Memory B cell (primary cell): ENCODE measurements at regions not wholly inside any gene's neighbourhood (a gene's known extent, or its start where the extent isn't known, plus 50 kb on each side); places are given as distances from the start of the nearest gene placed in this dataset.

Experiments used
- ATAC-seq: fragments of 150-1000 bp; cut with Tn5 transposase; 2 replicates; pipeline ENCODE4 v1.10.0; 2021; ENCODE audit warnings: low read depth, mild to moderate bottlenecking, moderate library complexity
- DNase-seq, 2 donors: peaks; one replicate each; pipeline ENCODE4 v3.0.0; 2022; ENCODE audit warnings: low spot score in 2 of 2
- H3K27ac Mint-ChIP-seq: one replicate; pipeline ENCODE4 v1.8.0; 2022; ENCODE audit warnings: mild to moderate bottlenecking, moderate library complexity, mixed read lengths
- H3K27me3 Mint-ChIP-seq: one replicate; pipeline ENCODE4 v1.8.0; 2022; ENCODE audit warnings: mixed read lengths
- H3K36me3 Mint-ChIP-seq: one replicate; pipeline ENCODE4 v1.8.0; 2022; ENCODE audit warnings: mild to moderate bottlenecking, mixed read lengths
- H3K4me1 Mint-ChIP-seq: one replicate; pipeline ENCODE4 v1.8.0; 2022; ENCODE audit warnings: mixed read lengths
- H3K4me3 Mint-ChIP-seq: one replicate; pipeline ENCODE4 v1.8.0; 2022; ENCODE audit warnings: mild to moderate bottlenecking, moderate library complexity, mixed read lengths
- H3K9me3 Mint-ChIP-seq: one replicate; pipeline ENCODE4 v1.8.0; 2022; ENCODE audit warnings: mixed read lengths

DNA sequence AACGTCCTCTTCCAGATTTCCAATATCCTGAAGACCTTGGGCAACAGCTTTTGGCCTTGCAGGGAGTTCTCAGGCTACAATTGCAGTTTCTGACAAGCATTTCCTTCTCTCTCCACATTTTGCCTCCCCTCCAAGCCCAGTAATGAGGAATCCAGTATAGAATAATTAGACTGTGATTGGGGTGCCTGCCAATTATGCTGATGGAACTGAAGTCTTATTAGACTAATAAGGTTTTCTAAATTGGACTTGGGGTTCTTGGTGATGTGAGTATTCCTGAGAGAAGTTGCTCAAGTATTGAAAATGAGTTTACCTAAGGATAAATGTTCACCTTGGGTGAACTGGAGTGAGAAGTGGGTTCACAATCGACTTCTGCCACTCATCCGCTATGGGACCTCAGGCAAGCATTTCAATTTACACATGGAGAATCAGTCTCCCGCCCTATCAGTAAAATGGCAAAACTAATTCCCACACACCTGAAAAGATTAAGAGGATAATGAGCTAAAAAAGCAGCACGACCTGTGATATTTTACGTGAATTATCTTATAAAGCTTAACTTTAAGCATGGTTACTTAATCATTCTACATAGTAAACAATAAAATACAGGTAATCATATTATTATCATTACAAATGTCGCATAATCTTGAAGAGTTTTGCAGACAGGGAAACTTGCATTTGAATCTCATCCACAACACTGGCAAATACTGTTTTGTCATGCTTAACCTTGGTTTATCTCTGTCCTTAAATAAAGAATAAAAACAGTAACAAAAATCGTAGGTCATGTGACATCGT is 628.0 kb downstream of the TMEM114 start:
- Mint-ChIP-seq H3K27me3 (peaks cover 1% of the 10 kb centered on the region), H3K27ac (no peak overlapping the region), H3K9me3 (peaks cover 4% of the 10 kb centered on the region), H3K36me3 (no peaks in the 10 kb centered on the region), H3K4me1 (peaks cover under 1% of the 10 kb centered on the region), H3K4me3 (no peak overlapping the region)
- ATAC-seq (no peak), DNase-seq (no peak)

DNA sequence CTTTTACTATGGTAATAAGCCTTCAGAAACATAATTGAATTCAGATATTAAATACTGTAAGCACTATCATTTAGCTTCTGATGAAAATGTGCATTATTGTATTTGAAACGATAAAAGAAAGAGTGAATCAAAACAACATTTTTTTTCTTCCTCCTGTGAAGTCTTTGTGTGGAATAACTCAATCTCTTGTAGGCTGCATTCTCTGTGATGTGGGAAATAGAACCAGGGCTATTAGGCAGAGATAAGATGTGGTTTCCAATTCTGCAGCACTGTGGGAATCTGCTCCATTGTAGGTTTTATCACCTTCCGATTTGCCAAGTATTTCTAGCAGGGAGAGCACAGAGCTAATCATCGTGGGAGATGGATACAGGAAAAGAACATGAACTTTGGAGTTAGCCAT is 624.5 kb downstream of the RBFOX1 start:
- Mint-ChIP-seq H3K27ac (no peak overlapping the region), H3K27me3 (peaks cover 3% of the 10 kb centered on the region), H3K4me3 (no peak overlapping the region), H3K36me3 (no peaks in the 10 kb centered on the region), H3K4me1 (peaks cover 3% of the 10 kb centered on the region), H3K9me3 (peaks cover 9% of the 10 kb centered on the region)
- no peak for DNase-seq
- no peak for ATAC-seq

DNA sequence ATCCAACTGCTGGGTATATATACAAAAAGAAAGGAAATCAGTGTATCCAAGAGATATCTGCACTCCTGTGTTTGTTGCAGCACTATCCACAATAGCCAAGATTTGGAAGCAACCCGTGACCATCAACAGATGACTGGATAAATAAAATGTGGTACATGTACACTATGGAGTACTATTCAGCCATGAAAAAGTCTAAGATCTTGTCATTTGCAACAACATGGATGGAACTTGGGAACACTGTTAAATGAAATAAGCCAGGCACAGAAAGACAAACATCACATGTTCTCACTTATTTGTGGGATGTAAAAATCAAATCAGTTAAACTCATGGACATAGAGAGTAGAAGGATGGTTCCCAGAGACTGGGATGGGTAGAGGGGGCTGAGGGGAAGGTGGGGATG is 620.7 kb downstream of the RBFOX1 start:
- Mint-ChIP-seq H3K4me1 (peaks cover 3% of the 10 kb centered on the region), H3K9me3 (peaks cover 9% of the 10 kb centered on the region), H3K36me3 (no peaks in the 10 kb centered on the region), H3K27ac (no peak overlapping the region), H3K4me3 (no peak overlapping the region), H3K27me3 (peaks cover 3% of the 10 kb centered on the region)
- ATAC-seq (no peak), DNase-seq (no peak)

DNA sequence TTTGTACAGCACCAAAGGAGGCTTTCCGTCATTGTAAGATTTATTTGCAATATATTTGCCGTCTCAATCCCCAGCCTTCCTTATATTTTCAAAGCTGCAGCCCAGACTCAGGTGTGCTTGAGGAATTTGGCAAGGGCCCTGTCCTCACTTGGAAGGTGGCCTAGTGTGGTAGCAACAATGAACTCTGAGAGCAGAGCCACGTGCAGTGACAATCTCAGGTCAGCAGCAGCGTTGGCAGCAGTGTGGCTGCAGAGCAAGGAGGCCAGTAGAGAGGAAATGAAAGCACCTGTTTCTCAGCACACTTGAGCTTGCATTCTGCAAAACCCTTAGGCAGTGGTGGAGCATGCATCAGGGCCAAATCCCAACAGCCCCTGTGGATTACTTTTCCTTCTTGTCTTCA is 613.5 kb downstream of the RBFOX1 start:
- no peaks in the 10 kb centered on the region for H3K4me1 Mint-ChIP-seq
- H3K9me3 Mint-ChIP-seq: peaks cover 8% of the 10 kb centered on the region
- H3K27me3 Mint-ChIP-seq: no peaks in the 10 kb centered on the region
- no peak for DNase-seq
- H3K4me3 Mint-ChIP-seq: no peak overlapping the region
- no peak overlapping the region for H3K27ac Mint-ChIP-seq
- no peak for ATAC-seq
- no peaks in the 10 kb centered on the region for H3K36me3 Mint-ChIP-seq

DNA sequence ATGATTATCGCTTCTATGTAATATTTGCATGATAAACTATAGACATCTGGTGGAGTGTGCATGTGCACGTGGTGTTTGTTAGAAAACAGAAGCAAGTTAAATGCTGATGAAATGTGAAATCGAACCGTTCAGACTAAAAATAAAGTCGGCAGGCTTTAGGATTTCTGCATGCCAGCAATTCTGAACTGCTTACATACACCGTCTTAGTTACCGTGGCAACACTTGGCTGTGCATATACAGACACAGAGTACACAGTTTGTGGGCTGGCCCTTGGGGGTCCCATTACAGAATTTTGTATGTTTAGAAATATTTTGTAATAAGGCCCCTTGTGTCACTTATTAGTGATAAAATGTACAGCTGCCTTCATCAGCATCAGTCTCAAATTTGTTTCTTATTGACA is 605.5 kb downstream of the RBFOX1 start:
- DNase-seq (no peak), ATAC-seq (no peak)
- no peaks in the 10 kb centered on the region for H3K4me1 Mint-ChIP-seq
- H3K36me3 Mint-ChIP-seq: no peaks in the 10 kb centered on the region
- H3K27me3 Mint-ChIP-seq: no peaks in the 10 kb centered on the region
- H3K27ac Mint-ChIP-seq: no peak overlapping the region
- H3K9me3 Mint-ChIP-seq: peaks cover 11% of the 10 kb centered on the region
- H3K4me3 Mint-ChIP-seq: no peak overlapping the region

DNA sequence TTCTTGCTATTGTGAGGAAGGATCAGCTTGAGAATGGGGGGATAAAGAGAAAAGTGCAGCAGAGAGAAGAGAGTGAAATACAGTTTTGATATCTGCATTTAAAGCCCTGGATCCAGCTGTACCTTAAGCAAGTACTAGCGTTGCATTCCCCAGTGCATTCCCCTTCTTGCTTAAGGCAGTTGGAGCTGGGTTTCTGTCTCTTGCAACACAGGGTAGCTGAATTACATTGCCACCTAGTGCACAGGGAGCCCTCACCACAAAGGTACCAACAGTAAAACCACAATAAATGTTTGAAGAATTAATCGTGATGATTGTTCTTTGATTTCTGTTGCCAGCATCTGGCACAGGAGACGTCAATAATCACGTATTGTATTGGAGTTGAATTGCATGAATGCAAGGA is 588.7 kb downstream of the RBFOX1 start:
- ATAC-seq (no peak), DNase-seq (no peak)
- no peaks in the 10 kb centered on the region for H3K4me1 Mint-ChIP-seq
- H3K4me3 Mint-ChIP-seq: no peak overlapping the region
- H3K27me3 Mint-ChIP-seq: no peaks in the 10 kb centered on the region
- H3K36me3 Mint-ChIP-seq: no peaks in the 10 kb centered on the region
- H3K9me3 Mint-ChIP-seq: peaks cover 7% of the 10 kb centered on the region
- no peak overlapping the region for H3K27ac Mint-ChIP-seq

DNA sequence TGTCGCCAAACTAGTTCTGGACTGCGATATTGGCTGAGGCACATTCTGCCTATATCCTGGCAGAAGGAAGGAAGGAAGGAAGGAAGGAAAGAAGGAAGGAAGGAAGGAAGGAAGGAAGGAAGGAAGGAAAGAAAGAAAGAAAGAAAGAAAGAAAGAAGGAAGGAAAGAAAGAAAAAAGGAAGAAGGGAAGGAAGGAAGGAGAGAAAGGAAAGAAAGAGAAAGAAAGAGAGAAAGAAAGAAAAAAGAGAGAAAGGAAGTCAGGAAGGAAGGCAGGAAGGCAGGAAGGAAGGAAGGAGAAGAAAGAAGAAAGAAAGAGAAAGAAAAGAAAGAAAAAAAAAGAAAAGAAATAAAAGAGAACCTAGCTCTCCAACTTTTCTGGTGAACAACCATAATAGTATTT is 587.1 kb downstream of the RBFOX1 start:
- H3K4me3 Mint-ChIP-seq: no peak overlapping the region
- H3K27me3 Mint-ChIP-seq: no peaks in the 10 kb centered on the region
- no peak for ATAC-seq
- peaks cover 7% of the 10 kb centered on the region for H3K9me3 Mint-ChIP-seq
- no peaks in the 10 kb centered on the region for H3K4me1 Mint-ChIP-seq
- DNase-seq: no peak
- H3K27ac Mint-ChIP-seq: no peak overlapping the region
- H3K36me3 Mint-ChIP-seq: no peaks in the 10 kb centered on the region

DNA sequence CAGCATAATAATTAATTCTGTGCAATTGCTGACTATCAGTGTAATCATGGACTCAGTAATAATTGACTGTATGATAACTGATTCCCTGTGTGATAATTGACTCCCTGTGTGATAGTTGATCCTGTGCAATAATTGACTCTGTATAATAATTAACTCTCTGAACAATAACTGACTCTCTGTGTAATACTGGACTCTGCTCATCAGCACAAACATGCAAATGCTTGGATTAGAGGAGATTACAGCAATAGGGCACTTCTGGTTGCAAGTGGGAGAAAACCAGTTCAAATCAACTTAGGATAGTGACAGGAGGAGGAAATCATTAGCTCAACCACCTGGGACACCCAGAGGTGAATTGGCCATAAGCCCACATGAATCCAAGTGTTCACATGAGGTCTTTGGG is 582.1 kb downstream of the RBFOX1 start:
- no peak for DNase-seq
- ATAC-seq: no peak
- Mint-ChIP-seq H3K27ac (no peak overlapping the region), H3K27me3 (no peaks in the 10 kb centered on the region), H3K4me3 (no peak overlapping the region), H3K9me3 (peaks cover 6% of the 10 kb centered on the region), H3K36me3 (no peaks in the 10 kb centered on the region), H3K4me1 (no peaks in the 10 kb centered on the region)

DNA sequence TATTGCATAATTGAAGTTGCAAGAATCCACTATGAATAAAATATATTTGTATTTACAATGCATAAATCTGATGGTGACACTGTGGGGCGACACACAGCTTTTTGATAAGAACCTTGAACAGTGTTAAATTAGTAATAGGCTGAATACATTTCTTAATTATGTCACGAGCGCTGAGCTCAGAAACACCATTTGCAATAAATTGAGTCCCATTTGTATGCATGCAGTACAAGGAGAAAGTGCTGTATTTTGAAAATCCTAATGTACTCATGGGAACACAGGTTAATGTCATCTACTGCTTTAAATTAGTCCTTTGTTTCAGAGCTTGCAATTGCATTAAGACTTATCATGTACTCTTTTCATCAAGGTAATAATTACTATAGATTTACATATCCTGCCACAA is 579.5 kb downstream of the RBFOX1 start:
- H3K36me3 Mint-ChIP-seq: no peaks in the 10 kb centered on the region
- peaks cover 4% of the 10 kb centered on the region for H3K9me3 Mint-ChIP-seq
- no peak for ATAC-seq
- no peak for DNase-seq
- no peak overlapping the region for H3K4me3 Mint-ChIP-seq
- H3K27ac Mint-ChIP-seq: no peak overlapping the region
- no peaks in the 10 kb centered on the region for H3K27me3 Mint-ChIP-seq
- H3K4me1 Mint-ChIP-seq: no peaks in the 10 kb centered on the region

DNA sequence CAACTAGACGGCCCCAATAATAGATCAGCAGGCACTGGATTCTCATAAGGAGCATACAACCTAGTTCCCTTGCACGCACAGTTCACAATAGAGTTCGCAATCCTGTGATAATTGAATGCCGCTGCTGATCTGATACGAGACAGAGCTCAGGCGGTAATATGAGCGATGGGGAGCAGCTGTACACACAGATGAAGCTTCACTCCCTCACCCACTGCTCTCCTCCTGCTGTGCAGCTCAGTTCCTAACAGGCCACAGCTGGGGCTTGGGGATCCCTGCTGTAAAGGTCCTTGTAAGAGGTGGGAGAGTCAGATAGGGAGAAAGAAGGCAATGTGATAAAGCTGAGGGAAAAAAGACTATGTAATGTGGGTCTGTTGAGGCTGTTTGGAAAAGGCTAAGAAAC is 577.5 kb downstream of the RBFOX1 start:
- H3K36me3 Mint-ChIP-seq: no peaks in the 10 kb centered on the region
- DNase-seq (no peak), ATAC-seq (no peak)
- H3K4me3 Mint-ChIP-seq: no peak overlapping the region
- no peaks in the 10 kb centered on the region for H3K4me1 Mint-ChIP-seq
- H3K27ac Mint-ChIP-seq: no peak overlapping the region
- peaks cover 3% of the 10 kb centered on the region for H3K9me3 Mint-ChIP-seq
- H3K27me3 Mint-ChIP-seq: no peaks in the 10 kb centered on the region

DNA sequence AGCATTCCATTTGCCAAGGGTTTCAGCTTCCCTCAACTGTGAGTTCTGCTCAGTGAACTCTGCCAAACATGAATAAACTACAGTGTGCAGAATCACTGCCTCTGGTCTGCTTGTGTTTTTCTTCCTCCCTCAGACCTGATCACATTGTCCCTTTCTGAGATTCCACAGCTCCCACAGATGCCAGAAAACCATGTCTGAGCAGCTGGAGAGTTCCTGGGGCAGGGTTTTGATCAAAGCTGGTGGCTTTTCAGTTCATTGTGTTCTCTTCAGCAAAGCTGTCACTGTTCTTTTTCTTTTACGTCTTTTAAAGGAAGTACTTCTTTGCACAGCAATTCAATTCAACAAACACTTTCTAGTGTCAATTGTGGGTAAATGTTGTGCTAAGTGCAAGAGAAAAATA is 555.8 kb downstream of the RBFOX1 start:
- DNase-seq (no peak), ATAC-seq (no peak)
- H3K27ac Mint-ChIP-seq: no peak overlapping the region
- H3K27me3 Mint-ChIP-seq: no peaks in the 10 kb centered on the region
- peaks cover 3% of the 10 kb centered on the region for H3K9me3 Mint-ChIP-seq
- no peaks in the 10 kb centered on the region for H3K4me1 Mint-ChIP-seq
- H3K36me3 Mint-ChIP-seq: no peaks in the 10 kb centered on the region
- H3K4me3 Mint-ChIP-seq: no peak overlapping the region

DNA sequence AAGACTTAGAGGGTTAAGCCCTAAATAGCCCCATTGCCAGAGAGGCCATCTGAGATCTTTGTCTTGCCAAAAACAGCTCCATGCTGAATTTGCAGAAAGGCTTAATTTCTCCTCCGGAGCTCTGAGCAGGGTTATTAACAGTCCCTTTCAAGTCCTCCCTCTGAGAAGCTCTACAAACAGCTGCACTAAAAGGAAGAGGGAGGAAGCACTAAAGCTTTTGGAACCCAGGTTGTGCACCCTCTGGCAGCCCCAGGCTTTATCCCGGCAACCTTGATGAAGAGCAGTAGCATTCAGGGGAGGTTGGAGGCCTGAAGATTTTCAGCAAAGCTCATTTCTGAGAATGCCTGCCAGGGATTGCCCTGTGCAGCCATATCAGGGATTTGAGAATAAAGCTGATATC is 554.7 kb downstream of the RBFOX1 start:
- H3K9me3 Mint-ChIP-seq: no peaks in the 10 kb centered on the region
- H3K4me3 Mint-ChIP-seq: no peak overlapping the region
- DNase-seq: no peak
- no peaks in the 10 kb centered on the region for H3K36me3 Mint-ChIP-seq
- H3K27ac Mint-ChIP-seq: no peak overlapping the region
- no peaks in the 10 kb centered on the region for H3K27me3 Mint-ChIP-seq
- H3K4me1 Mint-ChIP-seq: no peaks in the 10 kb centered on the region
- no peak for ATAC-seq

DNA sequence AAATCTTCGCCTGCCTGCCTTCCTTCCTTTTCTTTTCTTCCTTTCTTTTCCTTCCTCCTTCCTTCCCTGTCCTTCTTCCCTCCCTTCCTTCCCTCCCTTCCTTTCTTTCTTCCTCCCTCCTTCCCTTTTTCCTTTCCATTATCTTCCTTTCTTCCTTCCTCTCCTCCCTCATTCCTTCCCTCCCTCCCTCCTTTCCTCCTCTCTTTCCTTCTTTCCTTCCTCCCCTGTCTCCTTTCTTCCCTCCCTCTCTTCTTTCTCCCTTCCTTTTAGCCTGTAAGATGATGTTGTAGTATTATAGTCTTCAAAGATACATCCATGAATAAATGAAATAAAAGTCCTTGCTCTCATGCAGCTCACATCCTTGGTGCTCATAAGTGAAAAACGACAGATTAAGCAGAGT is 539.3 kb downstream of the RBFOX1 start:
- Mint-ChIP-seq H3K4me1 (no peaks in the 10 kb centered on the region), H3K4me3 (no peak overlapping the region), H3K36me3 (no peaks in the 10 kb centered on the region), H3K27me3 (no peaks in the 10 kb centered on the region), H3K27ac (no peak overlapping the region), H3K9me3 (peaks cover 13% of the 10 kb centered on the region)
- no peak for ATAC-seq
- no peak for DNase-seq

DNA sequence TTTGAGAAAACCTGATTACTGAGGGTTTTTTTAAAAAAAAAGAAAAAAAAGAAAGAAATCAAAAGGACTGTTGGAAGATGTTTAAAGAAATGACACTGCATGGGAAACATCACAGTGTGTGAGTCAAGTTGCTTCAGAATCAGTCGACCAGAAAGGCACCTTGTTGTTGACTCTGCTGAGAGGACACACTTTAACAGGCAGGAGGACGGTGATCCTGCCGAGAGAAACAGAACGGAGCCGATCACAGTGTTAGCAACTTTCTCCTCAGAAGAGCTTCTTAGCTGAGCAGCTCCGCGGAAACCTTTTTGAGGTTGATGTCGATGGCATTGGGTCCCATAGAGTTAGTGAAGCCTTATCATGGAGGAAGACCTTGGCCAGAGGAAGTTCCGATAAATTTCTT is 538.7 kb downstream of the RBFOX1 start:
- Mint-ChIP-seq H3K27me3 (no peaks in the 10 kb centered on the region), H3K9me3 (peaks cover 13% of the 10 kb centered on the region), H3K27ac (no peak overlapping the region), H3K4me1 (no peaks in the 10 kb centered on the region), H3K36me3 (no peaks in the 10 kb centered on the region), H3K4me3 (no peak overlapping the region)
- no peak for DNase-seq
- ATAC-seq: no peak

DNA sequence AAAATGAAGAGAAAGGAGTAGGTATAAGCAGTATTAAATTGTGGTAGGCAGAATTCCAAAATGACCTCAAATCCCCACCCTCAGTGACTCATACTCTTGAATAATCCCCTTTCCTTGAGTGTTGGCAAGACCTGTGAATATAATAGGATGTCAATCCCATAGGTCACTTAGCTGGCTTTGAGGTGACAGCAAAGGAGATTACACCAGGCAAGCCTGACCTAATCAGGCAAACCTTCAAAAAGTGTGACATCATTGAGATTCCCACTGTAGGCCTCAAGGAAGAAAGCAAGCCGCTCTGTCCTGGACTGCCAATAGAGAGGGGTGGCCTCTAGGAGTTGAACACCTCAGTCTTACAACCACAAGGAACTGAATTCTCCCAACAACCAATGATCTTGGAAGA is 535.2 kb downstream of the RBFOX1 start:
- no peaks in the 10 kb centered on the region for H3K36me3 Mint-ChIP-seq
- H3K4me1 Mint-ChIP-seq: no peaks in the 10 kb centered on the region
- DNase-seq (no peak), ATAC-seq (no peak)
- no peak overlapping the region for H3K27ac Mint-ChIP-seq
- no peak overlapping the region for H3K4me3 Mint-ChIP-seq
- H3K27me3 Mint-ChIP-seq: no peaks in the 10 kb centered on the region
- H3K9me3 Mint-ChIP-seq: peaks cover 12% of the 10 kb centered on the region
